NT2/D1 (cell line): ENCODE measurements at regions not wholly inside any gene's neighbourhood (a gene's known extent, or its start where the extent isn't known, plus 50 kb on each side); places are given as distances from the start of the nearest gene placed in this dataset.

ENCODE experiments used
- SUZ12 ChIP-seq: IDR thresholded peaks from 2 replicates; pipeline ENCODE4 v1.6.1; 2011; ENCODE audit not compliant: insufficient read length, insufficient read depth; ENCODE audit errors: extremely low read depth
- YY1 ChIP-seq: IDR thresholded peaks from 2 replicates; pipeline ENCODE4 v1.6.1; 2011; ENCODE audit not compliant: insufficient read length, insufficient read depth
- ZNF274 ChIP-seq: IDR thresholded peaks from 2 replicates; pipeline ENCODE4 v1.6.1; 2011; ENCODE audit warnings: mild to moderate bottlenecking, low read depth, low read length

- no peak for TF ChIP-seq ZNF274
- TF ChIP-seq YY1, result no peak
- no peak for TF ChIP-seq SUZ12
These were observed 251.0 kb upstream of the TAC1 start for GRCh38 chr7:97480772-97481390.
